K562 (cell line): ENCODE measurements at regions not wholly inside any gene's neighbourhood (a gene's known extent, or its start where the extent isn't known, plus 50 kb on each side); places are given as distances from the start of the nearest gene placed in this dataset.

Experiments used
- ATAC-seq: fragments of 200-7000 bp; cut with Tn5 transposase; 3 replicates; pipeline ENCODE4 v1.9.1; 2020; ENCODE audit warnings: moderate library complexity
- BruUV-seq: library from RNA; stranded (reverse); fragments of 400-500 nt; replicated peaks from 2 replicates; lab custom pipeline; 2021; lab: Mats Ljungman, UMichigan
- CTCF ChIA-PET: fragments of 300-600 bp; formaldehyde crosslinking; extraction: SDS; loops from one replicate; lab custom pipeline; 2021; ENCODE audit warnings: low intra/inter-chr PET ratio; lab: Yijun Ruan, JAX
- POLR2A ChIA-PET: fragments of 300-600, 350-650 bp; sonication (Branson Sonifier 250); formaldehyde crosslinking; extraction: SDS; loops from one replicate; lab custom pipeline; 2021; ENCODE audit warnings: antibody characterized with exemption, inconsistent platforms; lab: Yijun Ruan, JAX
- DNase-seq, 4 experiments: peaks; one replicate each; pipeline versions ENCODE4 v3.0.0 to v3.0.0-alpha.2; 2011 to 2018; ENCODE audit warnings: low spot score in 3 of 4, mixed read lengths in 3 of 4; ENCODE audit errors: extremely low read depth in 1 of 4
- FAIRE-seq: peaks from 2 replicates; lab custom pipeline; 2011; peaks lifted over from hg19 to GRCh38; lab: Jason Lieb, UNC
- H2AFZ ChIP-seq: 2 replicates; pipeline ENCODE4 v1.6.0; 2011; ENCODE audit warnings: low read depth, low read length, control low read depth, inconsistent platforms
- H3K27ac ChIP-seq: fragments of 200-600 bp; 3 replicates; pipeline ENCODE4 v1.8.0; 2011; ENCODE audit warnings: low read depth, mild to moderate bottlenecking, control low read depth, inconsistent platforms, low read length, moderate library complexity, mixed read lengths; ENCODE audit errors: extremely low read depth
- H3K27me3 ChIP-seq, 2 experiments: fragments of 300-600 bp in 1 of 2; 2 replicates in 1 of 2; 3 replicates in 1 of 2; pipeline versions ENCODE4 v1.6.0 to v1.8.0; 2011; ENCODE audit warnings: inconsistent platforms in 2 of 2, low read length in 2 of 2, mild to moderate bottlenecking in 1 of 2, mixed read lengths in 1 of 2, moderate library complexity in 1 of 2; ENCODE audit not compliant: control insufficient read depth in 2 of 2, insufficient read depth in 2 of 2
- H3K36me3 ChIP-seq: fragments of 300-600 bp; 3 replicates; pipeline ENCODE4 v1.8.0; 2011; ENCODE audit warnings: mild to moderate bottlenecking, low read length, inconsistent platforms; ENCODE audit not compliant: control insufficient read depth, insufficient read depth
- H3K4me1 ChIP-seq, 2 experiments: fragments of 200-600 bp in 1 of 2; replicated peaks in 1 of 2; 2 replicates in 1 of 2; 3 replicates in 1 of 2; pipeline versions ENCODE4 v1.5.1 to v1.8.0; 2011; ENCODE audit warnings: inconsistent platforms in 2 of 2, low read length in 2 of 2, mild to moderate bottlenecking in 1 of 2, mixed read lengths in 1 of 2, moderate library complexity in 1 of 2; ENCODE audit not compliant: control insufficient read depth in 2 of 2, insufficient read depth in 2 of 2
- H3K4me2 ChIP-seq: 2 replicates; pipeline ENCODE4 v1.6.1; 2011; ENCODE audit warnings: low read length, control low read depth, inconsistent platforms, mixed read lengths; ENCODE audit not compliant: insufficient read depth
- H3K4me3 ChIP-seq: fragments of 200-600 bp; sonication (generic), shearing (Covaris generic); 2 replicates; pipeline ENCODE4 v1.5.1; 2016; ENCODE audit warnings: control low read depth, inconsistent platforms
- H3K79me2 ChIP-seq: fragments of 200-600 bp; 3 replicates; pipeline ENCODE4 v1.8.0; 2011; ENCODE audit warnings: low read length, inconsistent platforms; ENCODE audit not compliant: control insufficient read depth, insufficient read depth
- H3K9ac ChIP-seq, 2 experiments: 2 replicates each; pipeline versions ENCODE4 v1.6.0 to v1.6.1; 2011; ENCODE audit warnings: low read depth in 2 of 2, low read length in 2 of 2, control low read depth in 1 of 2, inconsistent platforms in 1 of 2, mild to moderate bottlenecking in 1 of 2, mixed read lengths in 1 of 2; ENCODE audit not compliant: insufficient read depth in 1 of 2
- H3K9me1 ChIP-seq: one replicate; pipeline ENCODE4 v1.6.0; 2011; ENCODE audit warnings: inconsistent platforms, mild to moderate bottlenecking, low read length, moderate library complexity; ENCODE audit not compliant: control insufficient read depth, insufficient read depth
- H3K9me3 ChIP-seq: replicated peaks from 2 replicates; pipeline ENCODE4 v1.5.1; 2011; ENCODE audit warnings: low read depth, low read length, inconsistent platforms; ENCODE audit not compliant: control insufficient read depth, insufficient read depth
- H4K20me1 ChIP-seq: replicated peaks from 2 replicates; pipeline ENCODE4 v1.6.1; 2011; ENCODE audit warnings: low read length, inconsistent platforms, mixed read lengths; ENCODE audit not compliant: control insufficient read depth, insufficient read depth
- FIP1L1 ChIP-seq: fragments of 200-400 bp; formaldehyde crosslinking; IDR thresholded peaks from 2 replicates; pipeline ENCODE4 v1.6.1; 2018; ENCODE audit warnings: mild to moderate bottlenecking, low read depth, low read length; ENCODE audit not compliant: poor library complexity, severe bottlenecking
- FOXP1 ChIP-seq: sonication (generic); formaldehyde crosslinking; IDR thresholded peaks from 2 replicates; pipeline ENCODE4 v1.8.0; 2022; ENCODE audit warnings: mild to moderate bottlenecking, missing genetic modification reagents
- KLF13 ChIP-seq: fragments of 450-650 bp; IDR thresholded peaks from 2 replicates; pipeline ENCODE4 v1.6.1; 2016; ENCODE audit warnings: missing genetic modification characterization, low read depth, mild to moderate bottlenecking, missing compliant biosample characterization, moderate library complexity, borderline replicate concordance
- MBD2 ChIP-seq: sonication (generic); IDR thresholded peaks from 2 replicates; pipeline ENCODE4 v1.6.1; 2016; ENCODE audit warnings: low read depth, borderline replicate concordance
- MNT ChIP-seq, 2 experiments: fragments of 450-650 bp; conservative IDR thresholded peaks; 2 replicates each; pipeline ENCODE4 v1.6.1; 2017; ENCODE audit warnings: mild to moderate bottlenecking in 2 of 2, moderate library complexity in 2 of 2
- NCOA4 ChIP-seq: fragments of 450-650 bp; IDR thresholded peaks from 2 replicates; pipeline ENCODE4 v1.6.1; 2018; ENCODE audit warnings: mild to moderate bottlenecking; ENCODE audit not compliant: partially characterized antibody
- NFATC3 ChIP-seq: fragments of 450-650 bp; IDR thresholded peaks from 2 replicates; pipeline ENCODE4 v1.6.1; 2017; ENCODE audit warnings: mild to moderate bottlenecking
- POLR3A ChIP-seq: IDR thresholded peaks from 2 replicates; pipeline ENCODE4 v1.6.1; 2011; ENCODE audit warnings: borderline replicate concordance, mild to moderate bottlenecking, moderate library complexity; ENCODE audit not compliant: insufficient read length, insufficient read depth; ENCODE audit errors: extremely low read depth
- U2AF2 ChIP-seq: fragments of 200-400 bp; formaldehyde crosslinking; optimal IDR thresholded peaks from 2 replicates; pipeline ENCODE3; 2017; ENCODE audit warnings: low read depth, mild to moderate bottlenecking, low read length
- ZBTB12 ChIP-seq: fragments of 250-450 bp; sonication (Bioruptor Pico); IDR thresholded peaks from 2 replicates; pipeline ENCODE4 v1.4.0; 2020
- ZBTB17 ChIP-seq: fragments of 450-650 bp; formaldehyde crosslinking; IDR thresholded peaks from 2 replicates; pipeline ENCODE4 v1.4.0; 2020; ENCODE audit warnings: mild to moderate bottlenecking
- ZFP1 ChIP-seq: fragments of 450-650 bp; formaldehyde crosslinking; IDR thresholded peaks from 2 replicates; pipeline ENCODE4 v1.4.0; 2020; ENCODE audit warnings: mild to moderate bottlenecking, mixed read lengths
- ZNF311 ChIP-seq: fragments of 250-450 bp; sonication (Bioruptor Pico); IDR thresholded peaks from 2 replicates; pipeline ENCODE4 v1.4.0; 2020; ENCODE audit warnings: mild to moderate bottlenecking, moderate library complexity
- ZNF551 ChIP-seq: fragments of 250-450 bp; sonication (Bioruptor Pico); IDR thresholded peaks from 2 replicates; pipeline ENCODE4 v1.5.0; 2021; ENCODE audit warnings: mild to moderate bottlenecking, moderate library complexity
- WGBS: fragments of 100-300 bp; shearing (Covaris generic); methylation state at CpG from one replicate; pipeline ENCODE4 v1.1.6; 2016; ENCODE audit warnings: low coverage, mixed read lengths; ENCODE audit not compliant: insufficient coverage; ENCODE audit errors: missing lambda C conversion rate; 5-methylcytosine and 5-hydroxymethylcytosine counted together
- in situ Hi-C: fragments of 300-500 bp; cut with MboI; formaldehyde crosslinking; loops from 4 replicates; pipeline ENCODE4 v1.15.0; 2018; ENCODE audit warnings: inconsistent platforms, mixed read lengths
- intact Hi-C: fragments of 100-400 bp; cut with micrococcal nuclease; formaldehyde crosslinking; loops from 2 replicates; pipeline ENCODE4 v1.14.2; 2022
- TF ChIP-seq, protein P1 (sequence below): fragments of 450-650 bp; formaldehyde crosslinking; IDR thresholded peaks from 2 replicates; pipeline ENCODE4 v1.4.0; 2020; ENCODE audit warnings: mild to moderate bottlenecking
- TF ChIP-seq, protein P2 (sequence below): fragments of 250-450 bp; sonication (Bioruptor Pico); IDR thresholded peaks from 2 replicates; pipeline ENCODE4 v1.8.0; 2021; ENCODE audit warnings: moderate library complexity, mild to moderate bottlenecking, inconsistent platforms

GRCh38 chr13:76651286-76651685 lies 234.9 kb downstream of the KCTD12 start:
- Histone ChIP-seq H3K4me2 (no peak overlapping the region), H3K9me1 (no peaks in the 10 kb centered on the region), H4K20me1 (no peaks in the 10 kb centered on the region), H3K79me2 (no peaks in the 10 kb centered on the region), H3K9ac (no peak overlapping the region), H3K4me1 (no peaks in the 10 kb centered on the region), H3K36me3 (no peaks in the 10 kb centered on the region), H3K27ac (no peak overlapping the region), H3K9me3 (no peaks in the 10 kb centered on the region), H3K4me3 (no peak overlapping the region), H2AFZ (no peak overlapping the region), H3K27me3 (no peaks in the 10 kb centered on the region)
- intact Hi-C loops (no loop called here), in situ Hi-C loops (no loop called here)
- ChIA-PET POLR2A (no interaction called here), CTCF (no interaction called here)
- ATAC-seq (no peak), DNase-seq (no peak), FAIRE-seq (no peak)
- TF ChIP-seq MNT (conservative IDR thresholded peaks at IDR 0.05) (no peak), POLR3A (no peak), NCOA4 (no peak), FOXP1 (CRISPR knock-in tag) (no peak), ZBTB17 (CRISPR knock-in tag) (no peak), FIP1L1 (no peak), ZNF311 (CRISPR knock-in tag) (no peak), ZFP1 (CRISPR knock-in tag) (no peak), KLF13 (no peak), NFATC3 (no peak), ZNF551 (no peak), MBD2 (no peak), U2AF2 (no peak), ZBTB12 (CRISPR knock-in tag) (no peak)
- TF ChIP-seq, protein P1, sequence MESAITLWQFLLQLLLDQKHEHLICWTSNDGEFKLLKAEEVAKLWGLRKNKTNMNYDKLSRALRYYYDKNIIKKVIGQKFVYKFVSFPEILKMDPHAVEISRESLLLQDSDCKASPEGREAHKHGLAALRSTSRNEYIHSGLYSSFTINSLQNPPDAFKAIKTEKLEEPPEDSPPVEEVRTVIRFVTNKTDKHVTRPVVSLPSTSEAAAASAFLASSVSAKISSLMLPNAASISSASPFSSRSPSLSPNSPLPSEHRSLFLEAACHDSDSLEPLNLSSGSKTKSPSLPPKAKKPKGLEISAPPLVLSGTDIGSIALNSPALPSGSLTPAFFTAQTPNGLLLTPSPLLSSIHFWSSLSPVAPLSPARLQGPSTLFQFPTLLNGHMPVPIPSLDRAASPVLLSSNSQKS (CRISPR knock-in tag) = no peak
- TF ChIP-seq, protein P2, sequence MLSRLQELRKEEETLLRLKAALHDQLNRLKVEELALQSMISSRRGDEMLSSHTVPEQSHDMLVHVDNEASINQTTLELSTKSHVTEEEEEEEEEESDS (CRISPR knock-in tag) = no peak
- no TSS peak for BruUV-seq
- 0% methylated on average over 1 of the region's 1 CpG for WGBS
